PC-3 (cell line): ENCODE measurements at regions not wholly inside any gene's neighbourhood (a gene's known extent, or its start where the extent isn't known, plus 50 kb on each side); places are given as distances from the start of the nearest gene placed in this dataset.

ENCODE experiments used
- ATAC-seq: fragments of 200-7000 bp; cut with Tn5 transposase; 2 replicates; pipeline ENCODE4 v1.9.1; 2020; ENCODE audit warnings: mild to moderate bottlenecking, moderate library complexity
- BruUV-seq: library from RNA; stranded (reverse); fragments of 400-500 nt; replicated peaks from 2 replicates; lab custom pipeline; 2021; lab: Mats Ljungman, UMichigan
- CTCF ChIA-PET: fragments of 300-600 bp; sonication (Branson Sonifier 250); formaldehyde crosslinking; loops from one replicate; lab custom pipeline; 2022; ENCODE audit warnings: antibody characterized with exemption; lab: Charles Lee
- POLR2A ChIA-PET: fragments of 300-600 bp; sonication (Branson Sonifier 250); formaldehyde crosslinking; loops from one replicate; lab custom pipeline; 2022; ENCODE audit warnings: antibody characterized with exemption; ENCODE audit not compliant: unreplicated experiment; lab: Charles Lee
- DNase-seq: peaks from one replicate; pipeline ENCODE4 v3.0.0-alpha.2; 2015
- H2AFZ ChIP-seq: fragments of 300-600 bp; sonication (generic); 2 replicates; pipeline ENCODE4 v1.6.0; 2016; ENCODE audit warnings: antibody characterized with exemption, low read length
- H3F3A ChIP-seq: fragments of 300-600 bp; sonication (generic); one replicate; pipeline ENCODE4 v1.6.0; 2017; ENCODE audit warnings: antibody characterized with exemption, low read length, control low read depth, mild to moderate bottlenecking; ENCODE audit not compliant: unreplicated experiment
- H3K27ac ChIP-seq: fragments of 300-600 bp; sonication (generic); 2 replicates; pipeline ENCODE4 v1.5.1; 2016; ENCODE audit warnings: mild to moderate bottlenecking, low read length
- H3K27me3 ChIP-seq: fragments of 300-600 bp; sonication (generic); 2 replicates; pipeline ENCODE4 v1.6.1; 2016; ENCODE audit warnings: low read length, mixed read lengths
- H3K36me3 ChIP-seq: fragments of 300-600 bp; sonication (generic); 2 replicates; pipeline ENCODE4 v1.6.1; 2016; ENCODE audit warnings: low read depth, mixed run types, low read length, mixed read lengths
- H3K4me1 ChIP-seq: fragments of 300-600 bp; sonication (generic); 2 replicates; pipeline ENCODE4 v1.5.1; 2016; ENCODE audit warnings: low read length; ENCODE audit not compliant: insufficient read depth
- H3K4me2 ChIP-seq: fragments of 300-600 bp; sonication (generic); 2 replicates; pipeline ENCODE4 v1.6.0; 2016; ENCODE audit warnings: low read length
- H3K4me3 ChIP-seq: fragments of 300-600 bp; sonication (generic); 2 replicates; pipeline ENCODE4 v1.5.1; 2016; ENCODE audit warnings: mild to moderate bottlenecking, low read length, mixed read lengths
- H3K79me2 ChIP-seq: fragments of 300-600 bp; sonication (generic); 2 replicates; pipeline ENCODE4 v1.6.1; 2017; ENCODE audit warnings: low read length, mixed read lengths
- H3K9ac ChIP-seq: fragments of 300-600 bp; sonication (generic); 2 replicates; pipeline ENCODE4 v1.6.0; 2016; ENCODE audit warnings: mild to moderate bottlenecking, low read length
- H3K9me2 ChIP-seq: fragments of 300-600 bp; sonication (generic); replicated peaks from 2 replicates; pipeline ENCODE4 v1.6.1; 2016; ENCODE audit warnings: mixed run types, low read length, mixed read lengths
- H3K9me3 ChIP-seq: fragments of 300-600 bp; sonication (generic); 2 replicates; pipeline ENCODE4 v1.6.1; 2016; ENCODE audit warnings: low read length, mixed read lengths
- H4K20me1 ChIP-seq: fragments of 300-600 bp; sonication (generic); 2 replicates; pipeline ENCODE4 v1.6.1; 2016; ENCODE audit warnings: low read length, mixed read lengths
- CTCF ChIP-seq: fragments of 300-600 bp; sonication (generic); conservative IDR thresholded peaks from 2 replicates; pipeline ENCODE4 v1.5.1; 2017; ENCODE audit warnings: antibody characterized with exemption, low read depth, mild to moderate bottlenecking, low read length
- EZH2 ChIP-seq: fragments of 300-600 bp; sonication (generic); IDR thresholded peaks from one replicate; pipeline ENCODE4 v1.6.1; 2017; ENCODE audit warnings: antibody characterized with exemption, mild to moderate bottlenecking, low read length; ENCODE audit not compliant: unreplicated experiment
- EZH2phosphoT487 ChIP-seq: fragments of 300-600 bp; sonication (generic); IDR thresholded peaks from 2 replicates; pipeline ENCODE4 v1.6.1; 2018; ENCODE audit warnings: mild to moderate bottlenecking, antibody characterized with exemption, low read length, borderline replicate concordance
- intact Hi-C: fragments of 100-400 bp; cut with micrococcal nuclease; formaldehyde crosslinking; loops from 2 replicates; pipeline ENCODE4 v1.9.0; 2023

GRCh38 chr4:8739317-8739716 is 132.3 kb downstream of the HMX1 start:
- no peak for TF ChIP-seq EZH2
- DNase-seq (no peak), ATAC-seq (no peak)
- Histone ChIP-seq H3K9me2 (no peaks in the 10 kb centered on the region), H3F3A (no peaks in the 10 kb centered on the region), H3K4me1 (no peaks in the 10 kb centered on the region), H3K9ac (no peak overlapping the region), H3K9me3 (no peaks in the 10 kb centered on the region), H4K20me1 (no peaks in the 10 kb centered on the region), H3K79me2 (no peaks in the 10 kb centered on the region), H3K27me3 (0 out of 2 replicates have a peak, but pooled peaks cover 16% of the 10 kb centered on the region), H3K4me2 (no peak overlapping the region), H2AFZ (no peak overlapping the region), H3K4me3 (no peak overlapping the region), H3K27ac (no peak overlapping the region), H3K36me3 (no peaks in the 10 kb centered on the region)
- CTCF ChIA-PET, result no interaction called here
- POLR2A ChIA-PET, result no interaction called here
- intact Hi-C loops, result no loop called here
- no TSS peak for BruUV-seq

GRCh38 chr4:8738471-8738931 is 133.1 kb downstream of the HMX1 start:
- DNase-seq (no peak), ATAC-seq (no peak)
- H3K27ac ChIP-seq, result no peak overlapping the region
- TF ChIP-seq EZH2phosphoT487, result no peak
- TF ChIP-seq CTCF, result no peak
- TF ChIP-seq EZH2, result no peak
- intact Hi-C loops, result no loop called here
- no peaks in the 10 kb centered on the region for H3K36me3 ChIP-seq
- BruUV-seq, result no TSS peak
- H3F3A ChIP-seq, result no peaks in the 10 kb centered on the region
- no peak overlapping the region for H3K9ac ChIP-seq
- H4K20me1 ChIP-seq, result no peaks in the 10 kb centered on the region
- H3K79me2 ChIP-seq, result no peaks in the 10 kb centered on the region
- no peaks in the 10 kb centered on the region for H3K4me1 ChIP-seq
- H3K4me3 ChIP-seq, result no peak overlapping the region
- CTCF ChIA-PET, result no interaction called here
- H3K9me3 ChIP-seq, result no peaks in the 10 kb centered on the region
- H2AFZ ChIP-seq, result no peak overlapping the region
- POLR2A ChIA-PET, result no interaction called here
- H3K27me3 ChIP-seq, result 0 out of 2 replicates have a peak, but pooled peaks cover 16% of the 10 kb centered on the region
- no peak overlapping the region for H3K4me2 ChIP-seq
- no peaks in the 10 kb centered on the region for H3K9me2 ChIP-seq

- POLR2A ChIA-PET, result no interaction called here
- Histone ChIP-seq H3K4me1 (no peaks in the 10 kb centered on the region), H4K20me1 (no peaks in the 10 kb centered on the region), H3K27ac (no peak overlapping the region), H3K9me3 (no peaks in the 10 kb centered on the region), H3K27me3 (0 out of 2 replicates have a peak, but pooled peaks cover 16% of the 10 kb centered on the region), H3K79me2 (no peaks in the 10 kb centered on the region), H3F3A (no peaks in the 10 kb centered on the region), H3K4me2 (no peak overlapping the region), H3K9ac (no peak overlapping the region), H2AFZ (no peak overlapping the region), H3K9me2 (no peaks in the 10 kb centered on the region), H3K36me3 (no peaks in the 10 kb centered on the region), H3K4me3 (no peak overlapping the region)
- BruUV-seq, result no TSS peak
- ATAC-seq, result no peak
- CTCF ChIA-PET, result no interaction called here
- TF ChIP-seq EZH2 (no peak), CTCF (no peak), EZH2phosphoT487 (no peak)
- intact Hi-C loops, result no loop called here
- no peak for DNase-seq
Measured at GRCh38 chr4:8737601-8738279, 133.9 kb downstream of the HMX1 start.
